SK-N-DZ (cell line): ENCODE measurements at regions not wholly inside any gene's neighbourhood (a gene's known extent, or its start where the extent isn't known, plus 50 kb on each side); places are given as distances from the start of the nearest gene placed in this dataset.

Experiments
- DNase-seq: peaks from one replicate; pipeline ENCODE4 v3.0.0-alpha.2; 2015; ENCODE audit warnings: low spot score

DNA sequence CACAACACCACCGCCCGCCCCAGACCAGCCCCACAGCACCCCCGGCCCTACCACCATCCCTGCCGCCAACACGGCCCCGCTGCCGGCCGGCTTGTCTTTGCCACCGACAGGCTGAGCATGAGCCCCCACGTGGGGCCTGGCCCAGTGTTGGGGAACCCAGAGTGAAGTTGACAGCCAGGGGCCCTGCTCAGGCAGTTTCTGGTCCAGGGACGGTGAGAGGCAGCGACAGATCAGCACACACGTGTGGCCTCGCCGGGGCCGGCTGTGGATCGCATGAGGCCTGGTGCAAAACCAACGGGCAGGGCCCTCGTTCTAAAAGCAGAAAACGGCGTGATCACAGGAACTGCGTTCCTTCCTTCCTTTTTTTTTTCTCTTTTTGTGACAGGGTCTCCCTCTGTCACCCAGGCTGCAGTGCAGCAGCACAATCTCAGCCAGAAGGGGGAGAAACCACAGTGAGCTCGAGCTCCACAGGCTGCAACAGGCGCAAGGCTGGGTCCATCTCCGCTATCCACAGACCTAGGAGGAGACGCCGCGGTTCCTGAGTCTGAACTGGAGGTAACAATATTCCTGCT lies 50.5 kb upstream of the FBRSL1 start:
- no peak for DNase-seq

DNA sequence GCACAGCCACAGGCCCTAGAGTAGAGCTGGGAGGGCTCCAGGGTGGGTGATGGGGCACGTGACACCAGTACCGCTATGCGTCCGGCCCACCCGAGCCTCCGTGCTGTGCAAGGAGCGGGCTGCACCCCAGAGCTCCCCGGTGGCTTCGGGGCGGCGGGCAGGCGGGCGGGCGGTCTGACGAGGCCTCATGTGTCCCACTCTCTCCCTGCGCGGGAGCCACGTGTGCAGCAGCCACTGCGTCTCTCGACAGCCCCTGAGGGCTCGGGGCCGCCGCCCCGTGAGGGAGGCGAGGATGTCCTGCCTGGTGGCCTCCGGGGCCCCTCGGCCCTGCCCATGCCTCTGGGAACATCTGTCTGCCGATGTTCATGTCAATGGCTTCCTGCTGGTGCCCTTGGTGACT lies 51.2 kb upstream of the FBRSL1 start:
- DNase-seq: no peak

DNA sequence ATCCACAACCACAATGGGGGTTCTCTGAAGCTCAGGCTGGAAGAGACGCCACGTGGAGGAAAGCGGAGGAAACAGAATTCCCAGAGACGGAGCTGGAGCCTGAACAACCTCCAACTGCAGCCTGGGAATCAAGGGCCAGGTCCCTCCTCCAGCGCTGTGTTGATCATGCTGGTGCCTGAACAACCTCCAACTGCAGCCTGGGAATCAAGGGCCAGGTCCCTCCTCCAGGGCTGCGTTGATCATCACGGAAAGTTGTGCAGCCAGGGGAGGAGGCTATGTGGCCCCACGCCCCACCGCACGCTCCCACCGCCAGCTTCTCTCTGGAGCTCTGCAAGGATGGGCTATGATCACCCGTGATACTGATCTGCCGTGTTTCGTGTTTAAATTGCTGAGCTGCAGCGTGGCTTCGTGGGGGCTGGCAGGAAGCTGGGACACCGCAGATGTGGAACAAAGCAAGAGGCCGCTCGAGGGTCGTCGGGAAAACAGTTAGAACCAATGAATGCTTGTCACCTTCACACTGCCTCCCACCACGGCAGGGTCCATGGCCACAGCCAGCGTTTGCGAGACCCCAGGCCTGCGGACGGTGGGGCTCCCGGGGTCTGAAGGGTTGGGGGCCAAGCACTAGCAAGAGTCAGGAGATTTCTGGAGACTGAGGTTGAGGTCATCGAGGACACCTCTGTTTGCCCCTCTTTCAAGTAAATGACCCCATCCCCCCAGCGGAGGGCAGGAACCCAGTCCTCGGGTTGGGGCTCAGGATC lies 51.8 kb upstream of the FBRSL1 start:
- no peak for DNase-seq

DNA sequence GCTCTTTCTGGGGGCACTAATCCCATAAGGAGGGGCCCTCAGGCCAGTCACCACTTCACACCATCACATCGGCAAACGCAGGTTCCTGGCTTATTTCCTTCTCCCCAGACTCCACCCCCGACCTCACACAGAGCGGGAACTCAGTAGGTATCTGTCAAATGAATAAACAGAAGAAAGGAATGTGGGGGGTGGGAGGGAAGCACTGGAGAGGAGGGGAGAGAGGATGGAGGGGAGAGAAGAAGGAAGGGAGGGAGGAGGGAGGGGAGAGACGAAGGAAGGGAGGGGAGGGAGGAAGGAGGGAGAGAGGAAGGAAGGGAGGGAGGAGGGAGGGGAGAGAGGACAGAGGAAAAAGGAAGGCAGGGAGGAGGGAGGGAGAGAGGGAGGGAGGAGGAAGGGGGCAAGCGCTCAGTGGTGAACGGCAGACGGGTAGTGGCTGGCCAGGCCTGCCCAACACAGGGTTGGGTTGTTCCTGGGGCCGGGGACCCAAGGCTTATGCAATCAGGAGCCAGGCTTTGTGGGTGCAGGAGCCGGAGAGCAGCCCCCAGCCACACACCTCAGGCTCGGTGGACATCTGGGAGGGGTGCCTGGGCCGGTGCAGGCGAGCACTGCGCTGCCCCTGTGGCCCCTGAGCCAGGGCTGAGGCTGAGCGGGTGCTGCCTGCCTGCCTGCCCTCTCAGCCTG lies 52.6 kb upstream of the FBRSL1 start:
- no peak for DNase-seq

DNA sequence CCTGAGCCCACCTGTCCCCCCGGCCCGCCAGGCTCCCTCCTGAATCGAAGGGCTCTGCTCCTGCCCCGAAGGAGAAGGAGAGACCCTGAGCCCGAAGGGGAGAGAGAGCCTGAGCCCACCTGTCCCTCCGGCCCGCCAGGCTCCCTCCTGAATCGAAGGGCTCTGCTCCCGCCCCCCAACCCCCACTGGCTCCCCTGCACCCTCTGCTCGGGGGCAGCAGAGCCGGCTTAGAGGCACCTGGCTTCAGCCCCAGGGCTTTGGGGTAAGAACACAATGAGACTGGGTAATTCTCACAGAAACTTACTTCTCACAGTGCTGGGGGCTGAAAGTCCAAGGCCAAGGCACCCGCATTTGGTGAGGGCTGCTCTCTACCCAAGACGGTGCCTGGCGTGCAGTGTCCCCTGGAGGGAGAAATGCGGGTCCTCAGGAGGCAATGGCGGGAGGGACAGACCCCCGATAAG lies 53.1 kb upstream of the FBRSL1 start:
- DNase-seq: no peak

DNA sequence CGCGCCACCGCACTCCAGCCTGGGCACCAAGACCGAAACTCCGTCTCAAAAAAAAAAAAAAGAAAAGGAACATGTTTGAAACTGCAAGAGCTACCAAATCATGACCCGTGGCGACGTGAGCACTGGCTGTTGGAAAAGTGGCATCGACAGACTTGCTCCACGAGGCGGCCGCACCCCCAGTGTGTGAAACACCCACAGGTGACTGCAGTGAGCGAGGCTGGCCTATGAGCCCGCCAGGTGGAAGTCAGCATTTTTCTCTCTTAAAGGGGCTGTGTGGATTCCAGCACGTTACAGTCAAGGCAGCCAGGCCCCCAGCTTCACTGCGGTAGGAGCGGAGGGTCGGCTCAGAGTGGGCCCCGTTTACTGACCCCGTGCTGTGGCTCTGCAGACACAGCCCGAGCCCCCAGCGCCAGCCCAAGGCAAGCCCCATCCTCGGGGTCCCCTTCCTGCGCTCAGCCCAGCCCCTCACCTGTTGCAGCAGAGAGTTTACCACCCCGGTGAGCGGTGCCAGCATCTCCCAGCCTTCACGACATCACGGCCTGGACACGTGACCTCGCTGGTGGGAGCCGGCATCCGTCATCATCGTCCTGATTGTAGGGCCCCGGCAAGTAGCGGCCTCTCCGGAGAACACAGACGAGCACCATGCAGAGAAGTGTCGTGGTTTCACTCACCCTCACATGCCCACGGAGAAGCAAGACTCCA lies 54.3 kb upstream of the FBRSL1 start:
- DNase-seq: no peak

DNA sequence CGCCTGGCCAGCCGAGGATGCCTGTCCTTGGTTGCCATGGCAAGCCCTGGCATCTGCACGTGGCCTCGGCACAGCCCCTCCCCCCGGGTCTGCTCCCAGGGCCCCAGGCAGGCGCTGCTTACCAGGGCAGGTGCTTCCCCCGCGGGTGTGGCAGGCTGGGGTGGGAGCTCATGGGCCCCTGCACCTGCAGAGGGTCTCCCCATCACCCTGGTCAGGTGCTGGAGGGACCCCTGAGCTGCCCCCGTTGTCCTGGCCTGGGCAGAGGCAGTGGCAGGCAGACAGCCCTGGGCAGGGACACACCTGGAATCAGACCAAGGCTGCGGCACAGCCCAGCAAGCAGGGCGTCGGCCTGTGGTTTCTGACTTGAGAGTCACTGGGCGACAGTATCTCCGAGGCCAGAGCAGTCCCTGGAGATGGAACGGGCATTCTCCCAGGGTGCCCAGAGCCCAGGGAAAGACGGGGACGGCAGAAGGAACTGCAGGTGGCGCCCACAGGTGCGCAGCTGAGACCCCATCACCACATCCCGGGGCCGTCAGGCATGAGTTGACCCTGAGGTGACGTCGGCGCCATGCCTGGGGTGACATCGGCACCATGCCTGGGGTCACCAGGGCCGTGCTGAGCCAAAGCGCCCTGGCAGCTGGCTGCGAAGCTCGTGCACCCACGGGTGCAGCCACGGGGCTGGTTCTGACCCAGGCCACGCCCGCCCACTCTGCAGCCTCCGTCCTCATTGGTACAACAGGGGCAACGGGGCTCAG lies 56.1 kb upstream of the FBRSL1 start:
- DNase-seq: no peak

DNA sequence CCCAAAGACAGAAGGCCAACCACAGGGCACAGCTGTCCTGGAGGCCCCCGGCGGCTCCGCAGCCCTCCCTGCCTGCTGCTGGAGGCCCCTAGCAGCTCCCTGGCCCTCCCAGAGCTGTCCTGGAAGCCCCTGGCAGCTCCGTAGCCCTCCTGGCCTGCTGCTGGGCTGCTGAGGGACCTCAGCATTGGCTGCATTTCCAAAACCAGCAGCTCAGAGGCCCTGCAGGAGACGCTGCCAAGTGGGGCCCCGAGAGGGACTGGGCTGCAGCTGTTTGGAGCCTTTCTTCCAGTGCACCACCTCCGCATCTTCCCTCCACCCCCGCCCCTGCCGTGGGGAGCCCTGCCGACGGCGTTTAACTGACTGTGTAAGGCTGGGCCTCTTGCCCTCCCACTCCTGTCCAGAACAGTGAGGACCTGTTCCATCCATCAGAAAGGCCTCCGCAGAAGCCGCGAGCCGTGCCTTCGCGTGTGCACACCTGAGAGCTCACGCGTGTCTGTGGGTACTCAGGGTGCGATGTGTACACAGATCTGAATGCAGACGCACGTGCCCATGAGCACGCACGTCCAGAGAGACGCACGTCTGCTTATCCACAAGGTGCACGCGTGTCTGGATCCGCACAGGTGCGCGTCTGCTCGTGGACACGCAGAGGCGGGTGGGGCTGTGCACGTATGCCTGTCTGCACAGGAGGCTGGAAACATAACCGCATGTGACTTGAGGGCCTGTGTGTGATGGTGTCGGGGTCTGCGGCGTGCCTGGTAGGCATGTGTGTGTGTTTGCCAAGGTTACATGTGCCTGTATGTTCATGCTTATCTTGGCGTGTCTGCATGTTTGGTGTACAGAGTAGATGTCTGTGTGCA lies 57.0 kb upstream of the FBRSL1 start:
- no peak for DNase-seq

DNA sequence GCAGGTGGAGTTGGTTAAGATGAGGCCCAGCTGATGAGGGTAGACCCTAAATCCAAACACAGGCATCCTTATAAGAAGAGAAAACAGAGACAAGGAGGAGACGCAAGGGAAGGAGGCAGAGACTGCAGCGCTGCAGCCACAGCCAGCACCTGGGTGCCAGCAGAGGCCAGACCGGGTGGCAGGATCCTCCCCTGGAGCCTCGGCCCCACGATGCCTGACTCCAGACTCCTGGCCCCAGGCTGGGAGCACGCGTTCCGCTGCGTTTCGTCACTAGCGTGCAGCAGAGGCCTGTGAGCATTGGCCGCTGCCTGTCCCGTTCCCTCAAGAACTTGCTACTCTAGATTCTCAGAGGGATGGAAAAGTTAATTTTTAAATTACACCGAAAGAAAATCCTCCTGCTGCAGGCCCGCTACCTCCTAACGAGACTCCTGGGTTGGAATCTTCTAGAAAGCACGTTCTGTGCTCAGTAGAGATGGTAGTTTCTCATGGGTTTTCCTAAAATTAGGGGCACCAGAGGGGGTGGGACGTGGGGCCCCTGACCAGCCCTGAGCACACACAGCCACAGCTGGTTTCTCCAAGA lies 57.7 kb upstream of the FBRSL1 start:
- no peak for DNase-seq

DNA sequence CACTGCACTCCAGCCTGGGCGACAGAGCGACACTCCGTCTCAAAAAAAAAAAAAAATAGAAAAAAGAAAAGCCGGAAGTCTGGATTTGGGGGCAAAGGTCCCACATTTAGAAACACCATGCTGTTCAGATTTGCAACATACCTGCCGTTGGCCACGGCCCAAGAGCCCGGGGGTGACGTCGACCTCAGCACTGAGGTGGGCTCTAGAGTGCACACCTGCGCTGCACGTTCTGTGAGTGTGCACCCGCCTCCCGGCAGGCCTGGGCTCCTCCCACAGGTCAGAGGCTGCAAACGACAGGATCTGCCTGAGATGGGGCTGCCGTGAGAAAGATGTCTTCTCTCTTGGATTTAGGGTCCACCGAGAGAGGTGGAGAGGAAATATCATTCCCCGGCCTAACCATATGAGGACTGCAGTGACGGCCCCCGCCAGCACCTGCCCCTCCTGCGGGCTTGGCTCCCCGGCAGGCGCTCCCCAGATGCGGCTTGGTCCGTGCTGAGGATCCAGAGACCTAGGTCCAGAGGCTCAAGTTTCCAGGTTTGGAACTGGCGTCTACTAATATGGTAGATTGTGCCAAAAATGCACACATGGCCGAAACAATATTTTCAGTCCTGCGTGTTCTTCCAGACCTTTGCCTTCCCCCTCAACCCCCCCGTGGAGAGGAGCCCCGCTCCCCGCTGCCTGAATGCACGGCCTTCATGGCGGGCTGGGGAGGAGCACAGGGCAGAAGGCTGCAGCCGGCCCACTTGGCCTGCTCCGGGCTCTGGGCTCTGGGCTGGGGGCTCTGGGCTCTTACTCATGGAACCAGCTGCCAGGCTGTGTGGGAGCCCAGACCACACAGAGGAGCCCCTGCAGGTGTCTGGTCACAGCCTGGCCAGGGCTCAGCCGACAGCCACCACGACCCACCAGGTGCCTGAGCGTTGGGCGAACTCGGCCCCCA lies 58.8 kb upstream of the FBRSL1 start:
- no peak for DNase-seq

DNA sequence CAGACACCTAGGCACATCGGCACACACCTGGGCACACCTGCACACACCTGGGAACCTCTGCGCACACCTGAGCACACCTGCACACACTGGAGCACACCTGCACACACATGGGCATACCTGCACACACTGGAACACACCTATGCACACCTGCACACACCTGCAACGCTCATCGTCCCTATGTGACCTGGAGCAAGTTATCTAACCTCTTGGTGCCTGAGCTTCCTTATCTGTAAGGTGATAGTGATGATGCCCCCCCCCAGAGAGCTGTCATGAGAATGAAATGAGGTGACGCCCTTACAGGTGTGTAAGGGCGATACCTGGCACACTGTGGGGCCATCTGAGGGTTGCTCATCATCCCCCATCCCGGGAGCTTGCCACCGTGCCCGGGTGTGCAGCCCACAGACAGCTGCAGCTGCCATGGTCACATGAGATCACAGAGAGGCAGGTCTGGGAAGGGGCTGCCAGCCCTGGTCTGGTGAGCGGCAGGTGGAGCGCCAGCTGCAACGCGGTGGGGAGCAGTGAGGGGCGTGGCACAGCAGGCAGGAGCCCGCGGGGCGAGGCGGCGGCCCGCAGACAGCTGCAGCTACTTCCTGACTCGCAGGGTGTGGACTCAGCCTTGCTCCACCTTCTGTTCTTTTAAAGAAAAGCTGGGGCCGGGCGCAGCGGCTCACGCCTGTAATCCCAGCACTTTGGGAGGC lies 59.9 kb upstream of the FBRSL1 start:
- DNase-seq: peak; percentile 63

DNA sequence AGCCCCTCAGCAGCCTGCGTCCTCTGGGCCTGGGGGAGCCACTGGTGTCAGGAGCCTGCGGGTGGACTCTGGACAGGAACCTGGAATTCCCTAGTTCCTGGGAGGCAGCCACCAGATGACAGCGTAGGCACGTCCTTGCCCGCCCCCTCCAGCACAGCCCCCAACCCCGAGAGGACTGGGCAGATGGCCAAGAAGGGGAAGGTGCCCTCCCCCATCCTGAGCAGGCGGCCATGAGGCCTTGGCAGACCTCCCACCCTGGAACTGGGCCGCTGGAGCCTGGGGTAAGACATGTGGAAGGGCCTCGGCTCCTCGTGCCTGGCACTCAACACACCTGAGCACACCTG lies 60.4 kb upstream of the FBRSL1 start:
- no peak for DNase-seq

DNA sequence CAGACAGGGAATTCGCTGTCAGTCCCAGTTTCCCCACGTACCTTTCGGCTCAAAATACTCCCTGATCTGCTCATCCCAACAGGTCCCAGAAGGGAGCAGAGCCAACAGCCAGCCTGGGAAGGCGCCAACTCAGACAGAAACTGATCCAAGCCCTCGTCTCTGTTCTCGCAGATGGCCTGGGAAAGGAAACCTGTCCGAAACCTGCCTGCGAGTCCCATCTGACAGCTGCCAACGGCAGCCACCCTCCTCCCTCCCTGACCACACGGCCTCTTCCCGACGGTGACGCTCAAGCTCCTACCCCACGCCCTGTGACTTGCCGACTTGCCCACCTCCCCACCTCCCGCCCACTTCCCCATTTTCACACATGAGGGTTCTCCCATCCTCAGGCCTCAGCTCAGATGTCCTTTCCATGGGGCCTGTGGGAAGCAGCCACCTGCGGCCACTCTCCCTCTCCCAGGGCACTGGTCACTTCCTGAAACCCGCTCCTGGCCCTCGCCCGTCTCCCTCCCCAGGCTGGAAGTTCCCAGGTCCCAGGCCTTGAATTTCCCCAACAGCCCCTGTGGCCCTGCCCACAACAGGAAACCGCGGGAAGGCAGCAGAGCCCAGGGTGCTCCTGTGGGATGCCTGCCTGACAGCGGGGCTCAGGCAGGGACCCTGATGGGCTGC lies 60.9 kb upstream of the FBRSL1 start:
- DNase-seq: no peak

DNA sequence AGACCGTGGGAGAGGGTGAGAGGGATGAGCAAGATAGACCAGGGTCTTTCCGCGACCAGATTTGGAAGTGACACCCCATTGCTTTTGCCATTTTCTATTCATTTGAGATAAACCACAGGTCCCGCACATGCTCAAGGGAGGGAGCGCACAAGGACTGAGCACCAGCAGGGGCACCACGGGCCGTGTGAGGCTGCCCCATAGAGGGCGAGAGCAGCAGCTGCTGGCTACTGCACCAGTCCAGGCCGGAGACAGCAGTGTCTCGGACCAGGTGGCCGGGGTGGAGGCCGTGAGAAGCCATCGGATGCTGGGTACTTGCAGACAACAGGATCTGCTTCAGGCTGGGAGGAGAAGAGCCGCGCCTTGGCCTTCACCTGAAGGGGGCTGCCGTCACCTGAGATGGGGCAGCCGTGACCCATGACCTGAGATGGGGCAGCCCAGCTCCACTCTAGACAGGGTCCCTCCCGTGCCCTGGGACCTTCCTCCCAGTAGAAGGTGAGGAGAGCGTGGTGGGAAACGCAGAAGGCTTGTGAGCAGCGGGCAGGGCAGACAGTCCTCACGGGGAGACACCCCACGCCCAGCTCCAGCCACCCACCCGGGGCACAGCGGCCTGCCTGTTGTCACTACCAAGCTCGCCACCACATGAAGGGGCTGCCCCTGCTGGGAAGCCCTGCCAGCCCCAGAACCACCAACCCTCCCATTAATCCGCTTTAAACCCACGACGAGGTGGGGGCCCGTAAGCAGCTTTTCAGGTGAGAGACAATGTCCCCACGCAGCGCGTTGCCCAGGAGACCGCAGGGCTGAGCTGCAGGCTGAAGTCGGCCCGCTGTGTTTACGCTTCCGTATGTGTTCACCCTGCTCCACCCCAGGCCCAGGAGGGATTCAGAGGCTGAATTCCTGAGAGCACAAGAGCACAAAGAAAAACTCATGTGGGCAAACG lies 61.7 kb upstream of the FBRSL1 start:
- DNase-seq: no peak

DNA sequence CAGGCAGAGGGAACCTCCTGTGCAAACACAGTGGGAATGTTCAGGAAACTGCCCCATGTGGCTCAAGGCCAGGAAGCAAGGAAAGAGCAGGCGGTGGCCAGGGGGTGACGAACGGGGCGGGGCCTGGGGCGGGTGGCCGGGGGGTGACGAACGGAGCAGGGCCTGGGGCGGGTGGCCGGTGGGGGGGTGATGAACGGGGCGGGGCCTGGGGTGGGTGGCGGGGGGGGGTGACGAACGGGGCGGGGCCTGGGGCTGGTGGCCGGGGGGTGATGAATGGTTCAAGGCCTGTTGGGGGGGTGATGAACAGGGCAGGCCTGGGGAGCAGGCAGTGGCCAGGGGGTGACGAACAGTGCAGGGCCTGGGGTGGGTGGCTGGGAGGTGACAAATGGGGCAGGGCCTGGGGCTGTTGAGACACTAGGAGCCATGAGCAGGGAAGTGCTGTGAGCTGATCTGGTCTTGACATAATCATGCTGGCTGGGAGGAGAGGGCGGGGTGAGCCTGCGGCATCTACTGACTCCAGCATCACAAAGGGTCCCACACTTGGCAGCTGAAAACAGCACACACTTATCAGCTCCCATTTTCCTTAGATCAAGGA lies 62.7 kb upstream of the FBRSL1 start:
- no peak for DNase-seq

DNA sequence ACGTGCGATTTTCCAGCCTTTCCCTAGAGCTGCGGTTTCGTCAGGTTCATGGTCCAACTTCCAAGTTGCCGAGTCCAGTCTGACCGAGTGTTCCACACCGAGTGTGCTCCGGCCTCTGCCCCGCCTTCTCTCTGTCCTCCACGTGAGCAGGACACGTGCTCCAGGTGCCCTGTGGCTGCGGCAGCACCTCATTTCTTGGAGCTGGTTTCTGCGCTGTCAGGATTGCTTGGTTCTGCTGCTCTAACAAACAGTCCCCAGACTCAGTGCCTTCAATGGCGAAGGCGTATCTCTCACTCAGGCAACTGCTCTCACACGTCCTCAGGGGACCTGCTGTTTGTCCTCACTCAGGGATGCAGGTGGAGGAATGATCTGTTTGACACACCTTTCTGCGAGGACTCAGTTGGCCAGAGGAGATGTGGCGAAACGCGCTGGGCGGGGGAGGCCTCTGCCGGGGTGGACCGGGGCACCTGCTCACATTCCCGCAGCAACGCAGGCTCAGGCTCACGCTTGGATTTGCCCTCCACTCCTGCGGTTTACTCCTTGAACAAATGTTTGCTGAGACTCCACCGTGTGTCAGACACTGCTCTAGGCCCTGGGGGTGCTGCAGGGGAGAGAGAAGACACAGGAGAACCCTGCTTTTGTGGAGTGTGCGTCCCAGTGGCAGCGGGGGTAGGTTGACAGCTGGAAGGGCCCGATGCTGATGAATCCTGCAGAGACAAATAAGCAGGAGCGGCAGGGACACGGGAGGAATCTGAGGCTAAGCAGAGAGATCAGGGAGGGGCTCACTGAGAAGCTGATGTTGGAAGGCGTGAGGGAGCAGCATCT lies 63.4 kb upstream of the FBRSL1 start:
- DNase-seq: no peak
